Vagina (tissue), 2 donors: ENCODE measurements at regions not wholly inside any gene's neighbourhood (a gene's known extent, or its start where the extent isn't known, plus 50 kb on each side); places are given as distances from the start of the nearest gene placed in this dataset.

Source experiments
- POLR2A ChIP-seq, 2 donors: fragments of 450-650 bp; IDR thresholded peaks; one replicate each; pipeline ENCODE4 v1.6.1; 2017; ENCODE audit warnings: antibody characterized with exemption in 2 of 2, mild to moderate bottlenecking in 2 of 2, moderate library complexity in 2 of 2
- TF ChIP-seq, protein P1 (sequence below), 3 experiments: fragments of 450-650 bp in 2 of 3; fragments of 200-600 bp in 1 of 3; sonication (generic) in 1 of 3; IDR thresholded peaks; one replicate each; pipeline ENCODE4 v1.5.1; 2017 to 2019; ENCODE audit warnings: antibody characterized with exemption in 3 of 3, mild to moderate bottlenecking in 2 of 3, moderate library complexity in 2 of 3

GRCh38 chr1:5731110-5731423, 261.2 kb downstream of the NPHP4 start:
- TF ChIP-seq, protein P1, sequence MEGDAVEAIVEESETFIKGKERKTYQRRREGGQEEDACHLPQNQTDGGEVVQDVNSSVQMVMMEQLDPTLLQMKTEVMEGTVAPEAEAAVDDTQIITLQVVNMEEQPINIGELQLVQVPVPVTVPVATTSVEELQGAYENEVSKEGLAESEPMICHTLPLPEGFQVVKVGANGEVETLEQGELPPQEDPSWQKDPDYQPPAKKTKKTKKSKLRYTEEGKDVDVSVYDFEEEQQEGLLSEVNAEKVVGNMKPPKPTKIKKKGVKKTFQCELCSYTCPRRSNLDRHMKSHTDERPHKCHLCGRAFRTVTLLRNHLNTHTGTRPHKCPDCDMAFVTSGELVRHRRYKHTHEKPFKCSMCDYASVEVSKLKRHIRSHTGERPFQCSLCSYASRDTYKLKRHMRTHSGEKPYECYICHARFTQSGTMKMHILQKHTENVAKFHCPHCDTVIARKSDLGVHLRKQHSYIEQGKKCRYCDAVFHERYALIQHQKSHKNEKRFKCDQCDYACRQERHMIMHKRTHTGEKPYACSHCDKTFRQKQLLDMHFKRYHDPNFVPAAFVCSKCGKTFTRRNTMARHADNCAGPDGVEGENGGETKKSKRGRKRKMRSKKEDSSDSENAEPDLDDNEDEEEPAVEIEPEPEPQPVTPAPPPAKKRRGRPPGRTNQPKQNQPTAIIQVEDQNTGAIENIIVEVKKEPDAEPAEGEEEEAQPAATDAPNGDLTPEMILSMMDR (IDR thresholded peaks at IDR 0.05): no peak
- no peak for TF ChIP-seq POLR2A (IDR thresholded peaks at IDR 0.05)
